OCI-LY3 (cell line): ENCODE measurements at regions not wholly inside any gene's neighbourhood (a gene's known extent, or its start where the extent isn't known, plus 50 kb on each side); places are given as distances from the start of the nearest gene placed in this dataset.

ENCODE experiments used
- EZH2phosphoT487 ChIP-seq: fragments of 200-600 bp; shearing (Covaris generic); IDR thresholded peaks from 2 replicates; pipeline ENCODE4 v1.6.1; 2018; ENCODE audit warnings: antibody characterized with exemption, mixed run types, low read depth
- TF ChIP-seq, protein P1 (sequence below): fragments of 200-600, 300-600 bp; sonication (generic); IDR thresholded peaks from 2 replicates; pipeline ENCODE4 v1.5.1; 2014; ENCODE audit warnings: antibody characterized with exemption, low read length, low read depth

DNA sequence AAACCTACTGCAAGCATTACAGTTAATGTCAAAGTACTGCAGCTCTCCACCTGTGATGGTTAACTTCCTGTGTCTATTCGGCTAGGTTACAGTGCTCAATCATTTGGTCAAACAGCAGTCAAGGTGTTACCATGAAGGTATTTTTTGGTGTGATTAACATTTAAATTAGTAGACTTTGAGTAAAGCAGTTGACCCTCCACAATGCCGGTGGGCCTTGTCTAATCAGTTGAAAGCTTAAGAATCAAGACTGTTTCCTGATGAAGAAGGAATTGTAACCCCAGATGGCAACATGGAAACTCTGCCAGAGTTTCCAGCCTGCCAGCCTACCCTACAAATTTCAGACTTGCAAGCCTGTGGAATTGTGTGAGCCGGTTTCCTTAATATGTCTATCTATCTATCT lies 683.9 kb downstream of the BRD1 start:
- TF ChIP-seq, protein P1, sequence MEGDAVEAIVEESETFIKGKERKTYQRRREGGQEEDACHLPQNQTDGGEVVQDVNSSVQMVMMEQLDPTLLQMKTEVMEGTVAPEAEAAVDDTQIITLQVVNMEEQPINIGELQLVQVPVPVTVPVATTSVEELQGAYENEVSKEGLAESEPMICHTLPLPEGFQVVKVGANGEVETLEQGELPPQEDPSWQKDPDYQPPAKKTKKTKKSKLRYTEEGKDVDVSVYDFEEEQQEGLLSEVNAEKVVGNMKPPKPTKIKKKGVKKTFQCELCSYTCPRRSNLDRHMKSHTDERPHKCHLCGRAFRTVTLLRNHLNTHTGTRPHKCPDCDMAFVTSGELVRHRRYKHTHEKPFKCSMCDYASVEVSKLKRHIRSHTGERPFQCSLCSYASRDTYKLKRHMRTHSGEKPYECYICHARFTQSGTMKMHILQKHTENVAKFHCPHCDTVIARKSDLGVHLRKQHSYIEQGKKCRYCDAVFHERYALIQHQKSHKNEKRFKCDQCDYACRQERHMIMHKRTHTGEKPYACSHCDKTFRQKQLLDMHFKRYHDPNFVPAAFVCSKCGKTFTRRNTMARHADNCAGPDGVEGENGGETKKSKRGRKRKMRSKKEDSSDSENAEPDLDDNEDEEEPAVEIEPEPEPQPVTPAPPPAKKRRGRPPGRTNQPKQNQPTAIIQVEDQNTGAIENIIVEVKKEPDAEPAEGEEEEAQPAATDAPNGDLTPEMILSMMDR: no peak
- TF ChIP-seq EZH2phosphoT487: no peak
